GM12878 (cell line): ENCODE measurements at regions not wholly inside any gene's neighbourhood (a gene's known extent, or its start where the extent isn't known, plus 50 kb on each side); places are given as distances from the start of the nearest gene placed in this dataset.

Experiments
- GATAD2B ChIP-seq: fragments of 450-650 bp; conservative IDR thresholded peaks from 2 replicates; pipeline ENCODE4 v1.6.1; 2017; ENCODE audit warnings: low read depth, mild to moderate bottlenecking, moderate library complexity
- JUNB ChIP-seq: IDR thresholded peaks from 2 replicates; pipeline ENCODE4 v1.6.1; 2016; ENCODE audit warnings: antibody characterized with exemption, mild to moderate bottlenecking
- MEF2B ChIP-seq: fragments of 450-650 bp; IDR thresholded peaks from 2 replicates; pipeline ENCODE4 v1.6.1; 2018; ENCODE audit warnings: mild to moderate bottlenecking, moderate library complexity; ENCODE audit not compliant: partially characterized antibody, poor library complexity, severe bottlenecking
- MYB ChIP-seq: fragments of 150-350 bp; IDR thresholded peaks from 2 replicates; pipeline ENCODE4 v1.6.1; 2014; ENCODE audit warnings: mild to moderate bottlenecking, low read depth, low read length, borderline replicate concordance
- NFYA ChIP-seq: IDR thresholded peaks from 2 replicates; pipeline ENCODE4 v1.6.1; 2011; ENCODE audit warnings: low read depth, mild to moderate bottlenecking, low read length, improper control_type of control experiment, borderline replicate concordance
- RAD21 ChIP-seq: IDR thresholded peaks from 2 replicates; pipeline ENCODE4 v1.6.1; 2011; ENCODE audit warnings: mild to moderate bottlenecking, low read depth, low read length, moderate library complexity; ENCODE audit not compliant: insufficient read depth
- SREBF1 ChIP-seq: IDR thresholded peaks from 2 replicates; pipeline ENCODE4 v1.6.1; 2012; ENCODE audit warnings: mild to moderate bottlenecking, low read length
- SREBF2 ChIP-seq: IDR thresholded peaks from 2 replicates; pipeline ENCODE4 v1.6.1; 2012; ENCODE audit warnings: mild to moderate bottlenecking, low read length
- TAF1 ChIP-seq: IDR thresholded peaks from 2 replicates; pipeline ENCODE4 v1.6.1; 2011; ENCODE audit warnings: mild to moderate bottlenecking, low read depth, low read length, borderline replicate concordance
- ZSCAN29 ChIP-seq: fragments of 450-650 bp; IDR thresholded peaks from 2 replicates; pipeline ENCODE4 v1.6.1; 2017; ENCODE audit warnings: mild to moderate bottlenecking, moderate library complexity
- TF ChIP-seq, protein P1 (sequence below), 3 experiments: IDR thresholded peaks in 2 of 3; conservative IDR thresholded peaks in 1 of 3; 2 replicates each; pipeline ENCODE4 v1.5.1; 2011; ENCODE audit warnings: low read depth in 3 of 3, low read length in 3 of 3, mild to moderate bottlenecking in 3 of 3, control low read depth in 2 of 3, moderate library complexity in 2 of 3, inconsistent platforms in 1 of 3, mixed read lengths in 1 of 3; ENCODE audit not compliant: control insufficient read depth in 2 of 3, insufficient read depth in 1 of 3; ENCODE audit errors: extremely low read depth in 1 of 3
- TF ChIP-seq, protein P2 (sequence below): IDR thresholded peaks from 2 replicates; pipeline ENCODE4 v1.6.1; 2011; ENCODE audit warnings: low read depth, low read length, improper control_type of control experiment, borderline replicate concordance
- TF ChIP-seq, protein P3 (sequence below): IDR thresholded peaks from 2 replicates; pipeline ENCODE4 v1.6.1; 2012; ENCODE audit warnings: low read length, inconsistent platforms

DNA sequence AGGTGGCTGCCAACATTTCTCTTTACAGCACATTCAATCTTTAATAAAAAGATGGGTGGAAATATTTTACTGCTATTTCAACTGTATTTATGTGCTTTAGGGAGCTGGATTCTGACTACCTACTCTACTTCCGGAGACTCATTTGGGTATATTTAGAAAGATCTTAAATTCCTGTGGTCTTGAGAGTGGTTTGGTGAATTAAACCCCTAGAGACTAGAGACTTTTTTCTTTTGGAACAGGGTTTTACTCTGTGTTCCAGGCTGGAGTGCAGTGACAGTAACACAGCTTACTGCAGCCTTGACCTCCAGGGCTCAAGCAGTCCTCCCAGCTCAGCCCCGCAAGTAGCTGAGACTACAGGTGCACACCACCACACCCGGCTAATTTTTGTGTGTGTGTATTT is 79.0 kb upstream of the HABP2 start:
- no peak for TF ChIP-seq TAF1
- TF ChIP-seq SREBF2 = no peak
- no peak for TF ChIP-seq GATAD2B
- TF ChIP-seq MEF2B = no peak
- TF ChIP-seq SREBF1 = no peak
- TF ChIP-seq, protein P1, sequence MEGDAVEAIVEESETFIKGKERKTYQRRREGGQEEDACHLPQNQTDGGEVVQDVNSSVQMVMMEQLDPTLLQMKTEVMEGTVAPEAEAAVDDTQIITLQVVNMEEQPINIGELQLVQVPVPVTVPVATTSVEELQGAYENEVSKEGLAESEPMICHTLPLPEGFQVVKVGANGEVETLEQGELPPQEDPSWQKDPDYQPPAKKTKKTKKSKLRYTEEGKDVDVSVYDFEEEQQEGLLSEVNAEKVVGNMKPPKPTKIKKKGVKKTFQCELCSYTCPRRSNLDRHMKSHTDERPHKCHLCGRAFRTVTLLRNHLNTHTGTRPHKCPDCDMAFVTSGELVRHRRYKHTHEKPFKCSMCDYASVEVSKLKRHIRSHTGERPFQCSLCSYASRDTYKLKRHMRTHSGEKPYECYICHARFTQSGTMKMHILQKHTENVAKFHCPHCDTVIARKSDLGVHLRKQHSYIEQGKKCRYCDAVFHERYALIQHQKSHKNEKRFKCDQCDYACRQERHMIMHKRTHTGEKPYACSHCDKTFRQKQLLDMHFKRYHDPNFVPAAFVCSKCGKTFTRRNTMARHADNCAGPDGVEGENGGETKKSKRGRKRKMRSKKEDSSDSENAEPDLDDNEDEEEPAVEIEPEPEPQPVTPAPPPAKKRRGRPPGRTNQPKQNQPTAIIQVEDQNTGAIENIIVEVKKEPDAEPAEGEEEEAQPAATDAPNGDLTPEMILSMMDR (IDR thresholded peaks at IDR 0.05 in 2 of 3, conservative IDR thresholded peaks at IDR 0.05 in 1 of 3; ENCODE audit: control insufficient read depth in 2 of 3, extremely low read depth in 1 of 3, insufficient read depth in 1 of 3, low read depth in 3 of 3, low read length in 3 of 3) = no peak
- TF ChIP-seq, protein P2, sequence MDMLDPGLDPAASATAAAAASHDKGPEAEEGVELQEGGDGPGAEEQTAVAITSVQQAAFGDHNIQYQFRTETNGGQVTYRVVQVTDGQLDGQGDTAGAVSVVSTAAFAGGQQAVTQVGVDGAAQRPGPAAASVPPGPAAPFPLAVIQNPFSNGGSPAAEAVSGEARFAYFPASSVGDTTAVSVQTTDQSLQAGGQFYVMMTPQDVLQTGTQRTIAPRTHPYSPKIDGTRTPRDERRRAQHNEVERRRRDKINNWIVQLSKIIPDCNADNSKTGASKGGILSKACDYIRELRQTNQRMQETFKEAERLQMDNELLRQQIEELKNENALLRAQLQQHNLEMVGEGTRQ = no peak
- no peak for TF ChIP-seq JUNB
- no peak for TF ChIP-seq ZSCAN29
- no peak for TF ChIP-seq NFYA
- no peak for TF ChIP-seq MYB
- no peak for TF ChIP-seq RAD21
- TF ChIP-seq, protein P3, sequence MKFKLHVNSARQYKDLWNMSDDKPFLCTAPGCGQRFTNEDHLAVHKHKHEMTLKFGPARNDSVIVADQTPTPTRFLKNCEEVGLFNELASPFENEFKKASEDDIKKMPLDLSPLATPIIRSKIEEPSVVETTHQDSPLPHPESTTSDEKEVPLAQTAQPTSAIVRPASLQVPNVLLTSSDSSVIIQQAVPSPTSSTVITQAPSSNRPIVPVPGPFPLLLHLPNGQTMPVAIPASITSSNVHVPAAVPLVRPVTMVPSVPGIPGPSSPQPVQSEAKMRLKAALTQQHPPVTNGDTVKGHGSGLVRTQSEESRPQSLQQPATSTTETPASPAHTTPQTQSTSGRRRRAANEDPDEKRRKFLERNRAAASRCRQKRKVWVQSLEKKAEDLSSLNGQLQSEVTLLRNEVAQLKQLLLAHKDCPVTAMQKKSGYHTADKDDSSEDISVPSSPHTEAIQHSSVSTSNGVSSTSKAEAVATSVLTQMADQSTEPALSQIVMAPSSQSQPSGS = no peak
